ENCODE measurements at regions not wholly inside any gene's neighbourhood (a gene's known extent, or its start where the extent isn't known, plus 50 kb on each side); places are given as distances from the start of the nearest gene placed in this dataset.

- no peak for DNase-seq
Measured at GRCh38 chr2:117071556-117072102, 742.9 kb upstream of the DDX18 start.

GRCh38 chr2:117074756-117075155, 739.7 kb upstream of the DDX18 start:
- no peak for DNase-seq

DNA sequence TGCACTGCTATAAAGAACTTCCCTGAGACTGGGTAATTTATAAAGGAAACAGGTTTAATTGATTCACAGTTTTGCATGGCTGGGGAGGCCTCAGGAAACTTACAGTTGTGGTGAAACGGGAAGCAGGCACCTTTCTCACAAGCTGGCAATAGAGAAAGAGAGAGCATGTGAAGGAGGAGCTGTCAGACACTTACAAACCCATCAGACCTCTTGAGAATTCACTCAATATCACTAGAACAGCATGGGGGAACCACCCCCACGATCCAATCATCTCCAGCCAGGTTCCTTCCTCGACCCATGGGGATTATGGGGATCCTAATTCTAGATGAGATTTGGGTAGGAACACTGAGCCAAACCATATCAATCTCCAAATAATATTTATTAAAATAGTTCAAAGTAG, 729.2 kb upstream of the DDX18 start:
- DNase-seq, result no peak

DNA sequence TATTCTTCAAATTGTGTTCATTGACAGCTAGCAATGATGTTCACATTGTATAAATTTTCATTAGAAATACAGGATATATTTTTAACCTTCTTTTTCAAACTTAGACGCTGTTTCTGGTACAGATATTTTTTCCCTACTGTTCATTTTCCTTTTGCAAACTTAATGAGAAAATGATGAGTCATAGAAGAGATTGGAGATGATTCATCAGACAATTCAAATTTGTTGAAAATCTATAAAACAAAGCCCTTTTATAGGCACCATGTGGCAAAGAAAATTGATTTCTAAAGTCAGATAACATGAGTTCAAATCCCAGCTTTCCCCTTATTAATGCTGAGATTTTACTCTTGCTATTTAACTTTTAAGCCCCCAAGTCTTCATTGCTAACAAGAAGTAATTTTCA, 728.8 kb upstream of the DDX18 start:
- DNase-seq, result no peak

- DNase-seq, result no peak
Measured at GRCh38 chr2:117086174-117086942, 728.1 kb upstream of the DDX18 start.

- DNase-seq, result no peak
Measured at GRCh38 chr2:117086943-117087250, 727.6 kb upstream of the DDX18 start.

GRCh38 chr2:117087535-117088291, 726.8 kb upstream of the DDX18 start:
- peak in 1 of 51 donors; percentile 1 for DNase-seq

- DNase-seq, result no peak
Measured at GRCh38 chr2:117091041-117091837, 723.3 kb upstream of the DDX18 start.

GRCh38 chr2:117101613-117102012, 712.9 kb upstream of the DDX18 start:
- DNase-seq, result no peak

DNA sequence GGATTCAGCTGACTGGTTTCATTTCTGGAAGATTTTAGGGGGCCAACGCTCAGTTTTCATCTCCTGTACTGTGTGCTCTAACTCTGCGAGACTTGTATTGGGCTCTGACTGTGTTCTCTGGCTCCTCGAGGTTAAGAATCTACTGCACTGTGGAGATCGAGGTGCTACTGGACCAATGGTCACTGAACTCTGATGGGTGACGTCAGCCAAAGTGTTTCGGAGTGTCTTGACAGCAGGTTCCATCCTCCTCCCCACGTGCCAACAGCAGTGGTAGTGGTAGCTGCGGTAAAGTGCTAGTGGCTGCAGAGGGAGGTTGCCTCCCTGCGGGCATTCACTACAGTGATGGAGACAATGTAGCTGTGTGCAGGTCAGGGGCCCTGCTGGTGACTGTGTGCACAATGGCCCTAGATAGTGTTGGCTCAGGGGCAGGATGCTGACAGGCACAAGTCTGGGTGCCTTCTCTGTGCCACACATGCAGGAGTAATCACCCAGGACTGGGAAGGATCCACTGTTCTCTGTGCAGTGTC, 705.7 kb upstream of the DDX18 start:
- DNase-seq, result no peak

DNA sequence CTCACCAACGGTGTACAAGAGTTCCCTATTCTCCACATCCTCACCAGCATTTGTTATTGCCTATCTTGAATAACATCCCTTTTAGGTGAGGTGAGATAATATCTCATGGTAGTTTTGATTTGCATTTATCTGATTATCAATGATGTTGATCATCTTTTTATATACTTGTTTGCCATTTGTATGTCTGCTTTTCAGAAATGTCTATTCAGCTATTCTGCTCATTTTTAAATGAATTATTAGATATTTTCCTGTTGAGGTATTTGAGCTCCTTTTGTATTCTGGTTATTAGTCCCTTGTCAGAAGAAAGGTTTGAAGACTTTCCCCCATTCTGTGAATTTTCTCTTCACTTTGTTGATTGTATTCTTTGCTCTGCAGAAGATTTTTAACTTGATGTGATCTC, 695.5 kb upstream of the DDX18 start:
- no peak for DNase-seq

- DNase-seq, result no peak
Measured at GRCh38 chr2:117123362-117123761, 691.1 kb upstream of the DDX18 start.

DNA sequence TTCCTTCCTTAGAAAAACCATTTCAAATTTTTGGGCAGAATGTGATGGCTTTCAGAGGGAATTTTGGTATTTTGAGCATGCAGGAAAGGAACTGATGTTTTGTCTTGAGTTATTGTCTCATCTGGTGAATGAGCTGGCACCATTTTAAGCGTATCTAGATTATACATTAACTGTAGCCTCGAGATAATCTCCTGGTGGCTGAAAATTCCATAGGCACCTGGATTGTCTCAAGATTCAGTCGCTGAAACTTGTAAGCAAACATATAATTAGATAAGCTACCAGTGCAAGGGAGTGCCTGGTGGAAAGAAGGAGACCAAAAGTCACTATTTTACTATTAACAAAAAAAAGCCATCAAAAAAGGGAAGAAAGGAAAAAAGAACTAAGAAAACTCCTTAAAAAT, 687.8 kb upstream of the DDX18 start:
- DNase-seq, result no peak

GRCh38 chr2:117127680-117128079, 686.8 kb upstream of the DDX18 start:
- DNase-seq, result no peak

DNA sequence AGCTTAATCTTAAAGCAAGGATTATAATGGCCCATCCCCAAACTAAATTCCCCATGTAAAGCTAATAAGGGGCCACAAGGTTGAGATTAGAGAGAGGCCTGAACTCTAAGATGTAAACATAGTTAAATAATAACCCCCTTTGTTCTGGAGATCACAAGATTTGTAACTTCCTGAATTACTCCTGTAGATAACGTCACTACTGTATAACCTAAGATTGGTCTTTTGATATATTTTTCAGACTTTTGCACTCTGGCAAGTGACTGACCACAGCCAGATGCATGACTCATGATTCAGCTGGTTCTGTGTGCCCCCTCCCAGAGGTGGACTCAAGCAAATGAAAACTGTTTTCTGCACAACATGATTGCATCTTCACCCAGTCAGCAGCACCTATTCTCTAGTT, 686.0 kb upstream of the DDX18 start:
- no peak for DNase-seq

- DNase-seq, result no peak
Measured at GRCh38 chr2:117137371-117137770, 677.1 kb upstream of the DDX18 start.

DNA sequence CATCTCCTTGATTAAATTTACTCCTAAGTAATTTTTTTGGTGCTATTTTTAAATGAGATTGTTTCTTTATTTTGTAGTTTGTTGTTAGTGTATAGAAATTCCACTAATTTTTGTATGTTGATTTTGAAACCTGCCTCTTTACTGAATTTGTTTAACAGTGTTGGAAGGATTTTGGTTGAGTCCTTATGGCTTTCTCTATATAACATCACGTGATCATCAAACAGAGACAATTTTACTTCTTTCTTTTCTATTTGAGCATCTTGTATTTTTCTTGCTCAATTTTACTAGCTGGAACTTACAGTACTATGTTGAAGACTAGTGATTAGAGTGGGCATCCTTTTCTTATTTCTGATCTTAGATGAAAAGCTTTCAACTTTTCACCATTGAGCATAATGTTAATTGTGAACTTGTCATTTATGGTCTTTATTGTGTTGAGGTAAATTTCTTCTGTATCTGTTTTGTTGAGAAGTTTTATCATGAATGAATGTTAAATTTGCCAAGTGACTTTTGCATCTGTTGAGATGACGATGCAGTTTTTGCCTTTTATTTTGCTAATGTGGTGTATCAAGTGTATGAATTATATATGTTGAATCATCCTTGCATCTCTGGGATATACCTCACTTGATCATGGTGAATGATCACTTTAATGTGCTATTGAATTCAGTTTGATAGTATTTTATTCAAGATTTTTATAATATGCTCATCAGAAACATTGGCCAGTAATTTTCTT, 645.3 kb upstream of the DDX18 start:
- DNase-seq, result no peak

- DNase-seq, result no peak
Measured at GRCh38 chr2:117170897-117171296, 643.6 kb upstream of the DDX18 start.

DNA sequence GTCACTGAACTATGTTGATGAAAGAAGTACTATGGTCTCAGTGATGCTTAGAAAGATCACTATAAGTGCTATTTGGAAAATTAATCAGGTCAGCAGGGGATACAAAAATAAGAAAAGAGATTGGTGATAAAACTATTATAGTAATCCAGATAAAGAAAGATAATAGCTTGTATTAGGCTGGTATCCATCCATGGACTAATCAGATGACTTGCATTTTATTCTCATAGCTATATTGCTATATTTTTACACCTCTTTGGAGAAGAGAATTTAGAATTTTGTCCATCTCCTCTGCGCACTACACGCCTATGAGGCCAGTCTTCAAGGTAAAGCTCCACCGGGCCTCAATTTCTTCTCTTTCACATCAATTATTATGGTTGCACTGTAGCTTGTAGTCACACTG, 635.1 kb upstream of the DDX18 start:
- no peak for DNase-seq

GRCh38 chr2:117190856-117191559, 623.5 kb upstream of the DDX18 start:
- DNase-seq, result no peak

GRCh38 chr2:117195381-117195780, 619.1 kb upstream of the DDX18 start:
- no peak for DNase-seq

All from hypothalamus (tissue), 51 donors.